ENCODE measurements at regions not wholly inside any gene's neighbourhood (a gene's known extent, or its start where the extent isn't known, plus 50 kb on each side); places are given as distances from the start of the nearest gene placed in this dataset.
"Not testable (repeated sequence)": the region's sequence is repeated elsewhere in the genome, so short reads cannot be mapped to it uniquely, and the experiment has no call there.

DNA sequence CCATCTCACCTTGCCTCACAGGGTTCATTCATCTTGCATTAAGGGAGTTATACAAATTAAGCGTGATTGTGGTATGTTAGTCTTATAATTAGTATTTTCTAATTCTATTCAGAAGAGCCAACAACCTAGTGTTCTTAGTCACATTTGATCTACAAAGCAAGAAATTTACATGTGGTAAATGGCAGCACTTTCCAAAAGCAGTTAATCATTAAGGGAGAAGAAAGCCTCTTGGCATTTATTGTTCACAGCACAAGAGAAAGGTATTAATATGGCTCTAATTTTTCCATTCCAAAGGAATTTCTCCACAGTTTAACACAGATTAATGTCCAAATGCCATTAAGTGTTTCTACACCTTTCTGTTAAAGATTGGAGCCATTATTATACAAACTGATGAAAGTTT is 1077.1 kb downstream of the ZPLD1 start:
- no peak overlapping the region for H3K4me3 Mint-ChIP-seq
- no peaks in the 10 kb centered on the region for H3K9me3 Mint-ChIP-seq
- no peaks in the 10 kb centered on the region for H3K4me1 Mint-ChIP-seq
- H3K27me3 Mint-ChIP-seq = no peaks in the 10 kb centered on the region
- no peak overlapping the region for H3K27ac Mint-ChIP-seq
- DNase-seq = no peak
- H3K36me3 Mint-ChIP-seq = no peaks in the 10 kb centered on the region

- no peaks in the 10 kb centered on the region for H3K4me1 Mint-ChIP-seq
- no peak overlapping the region for H3K4me3 Mint-ChIP-seq
- no peak overlapping the region for H3K27ac Mint-ChIP-seq
- H3K9me3 Mint-ChIP-seq = peaks cover 4% of the 10 kb centered on the region
- H3K36me3 Mint-ChIP-seq = no peaks in the 10 kb centered on the region
- no peaks in the 10 kb centered on the region for H3K27me3 Mint-ChIP-seq
- DNase-seq = no peak
These were observed 1077.8 kb downstream of the ZPLD1 start for GRCh38 chr3:103512595-103512994.

DNA sequence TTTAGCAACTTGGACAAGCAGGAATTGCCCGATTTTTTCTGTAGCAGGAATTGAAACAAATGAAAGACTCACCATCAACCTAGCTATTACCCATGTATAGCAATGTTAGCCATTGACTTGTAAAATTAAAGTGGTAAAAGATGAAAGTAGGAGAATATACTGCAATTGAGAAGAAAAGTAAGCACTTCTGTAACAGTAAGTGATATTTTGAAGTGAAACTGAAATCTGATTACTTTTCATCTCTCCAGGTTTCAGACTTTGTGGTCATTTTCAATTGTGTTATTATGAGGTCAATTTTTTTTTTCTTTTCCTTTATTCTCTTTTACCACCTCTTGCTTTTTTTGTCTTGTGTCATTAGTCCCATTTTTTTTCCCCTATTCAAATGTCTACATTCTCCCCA is 1078.2 kb downstream of the ZPLD1 start:
- Mint-ChIP-seq H3K4me3 (no peak overlapping the region), H3K4me1 (no peaks in the 10 kb centered on the region), H3K27ac (no peak overlapping the region), H3K9me3 (peaks cover 7% of the 10 kb centered on the region), H3K36me3 (no peaks in the 10 kb centered on the region), H3K27me3 (no peaks in the 10 kb centered on the region)
- DNase-seq = no peak

GRCh38 chr3:103515116-103515515 is 1080.3 kb downstream of the ZPLD1 start:
- DNase-seq = no peak
- no peak overlapping the region for H3K4me3 Mint-ChIP-seq
- no peak overlapping the region for H3K27ac Mint-ChIP-seq
- no peaks in the 10 kb centered on the region for H3K36me3 Mint-ChIP-seq
- H3K9me3 Mint-ChIP-seq = peaks cover 9% of the 10 kb centered on the region
- no peaks in the 10 kb centered on the region for H3K27me3 Mint-ChIP-seq
- no peaks in the 10 kb centered on the region for H3K4me1 Mint-ChIP-seq

DNA sequence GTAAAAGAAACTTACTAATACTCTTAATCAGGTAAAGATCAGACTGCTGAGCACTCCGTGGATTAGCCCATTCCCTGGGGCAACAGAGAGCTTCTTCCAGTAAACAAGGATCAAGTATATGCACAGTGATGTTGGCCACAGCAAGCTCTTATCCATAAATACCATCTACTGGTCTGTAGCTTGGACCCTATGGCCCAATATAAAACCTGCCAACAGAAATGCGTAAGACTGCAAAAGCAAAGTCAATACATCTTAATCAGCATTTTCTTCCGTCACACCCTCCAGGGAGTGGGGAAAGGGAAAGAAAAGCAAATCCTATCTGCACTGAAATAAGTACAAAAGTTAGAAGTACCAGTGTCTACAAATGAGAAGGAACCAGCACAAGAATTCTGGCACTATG is 1082.1 kb downstream of the ZPLD1 start:
- H3K36me3 Mint-ChIP-seq = no peaks in the 10 kb centered on the region
- peaks cover 15% of the 10 kb centered on the region for H3K9me3 Mint-ChIP-seq
- DNase-seq = no peak
- H3K27me3 Mint-ChIP-seq = no peaks in the 10 kb centered on the region
- H3K27ac Mint-ChIP-seq = no peak overlapping the region
- no peak overlapping the region for H3K4me3 Mint-ChIP-seq
- H3K4me1 Mint-ChIP-seq = no peaks in the 10 kb centered on the region

GRCh38 chr3:103531327-103531726 is 1096.5 kb downstream of the ZPLD1 start:
- H3K9me3 Mint-ChIP-seq, H3K27ac Mint-ChIP-seq, H3K4me1 Mint-ChIP-seq, H3K36me3 Mint-ChIP-seq, H3K4me3 Mint-ChIP-seq, DNase-seq, H3K27me3 Mint-ChIP-seq: not testable (repeated sequence)

DNA sequence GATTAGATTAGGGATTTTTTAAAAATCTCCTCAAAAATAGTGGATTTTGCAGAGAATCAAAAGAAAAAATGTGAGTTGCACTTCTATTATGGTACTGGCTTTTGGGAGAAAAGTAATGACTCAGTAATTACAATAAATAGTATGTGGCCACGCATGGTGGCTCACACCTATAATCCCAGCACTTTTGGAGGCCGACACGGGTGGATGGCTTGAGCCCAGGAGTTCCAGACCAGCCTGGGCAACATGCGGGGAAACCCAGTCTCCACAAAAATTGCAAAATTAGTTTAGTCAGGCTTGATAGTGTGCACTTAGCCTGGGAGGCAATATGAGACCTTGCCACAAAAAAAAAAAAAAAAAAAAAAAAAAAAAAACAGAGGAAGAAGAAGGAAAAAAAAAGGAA is 1098.2 kb downstream of the ZPLD1 start:
- DNase-seq = no peak
- Mint-ChIP-seq H3K27ac (no peak overlapping the region), H3K27me3 (no peaks in the 10 kb centered on the region), H3K4me1 (no peaks in the 10 kb centered on the region), H3K9me3 (no peaks in the 10 kb centered on the region), H3K36me3 (no peaks in the 10 kb centered on the region), H3K4me3 (no peak overlapping the region)

DNA sequence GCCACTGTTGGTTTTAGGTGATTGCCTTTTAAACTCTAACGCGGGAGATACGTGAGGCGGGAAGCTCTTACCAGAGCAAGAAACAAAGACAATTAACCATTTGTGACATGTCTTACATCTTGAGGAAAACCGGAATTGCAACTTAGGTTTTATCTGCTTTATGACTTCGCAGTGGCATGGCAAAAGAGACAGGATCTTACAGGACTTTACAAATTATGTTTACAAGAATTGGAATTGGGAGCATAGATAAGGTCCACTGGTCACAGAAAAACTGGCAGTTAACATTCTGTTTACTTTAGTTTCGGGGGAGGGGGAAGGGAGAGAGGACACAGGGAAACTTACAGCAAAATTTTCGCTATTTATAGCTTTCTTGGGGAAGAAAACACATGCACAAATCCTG is 1119.6 kb downstream of the ZPLD1 start:
- Mint-ChIP-seq H3K4me1 (no peaks in the 10 kb centered on the region), H3K36me3 (no peaks in the 10 kb centered on the region), H3K9me3 (peaks cover 4% of the 10 kb centered on the region), H3K4me3 (no peak overlapping the region), H3K27ac (no peak overlapping the region), H3K27me3 (no peaks in the 10 kb centered on the region)
- no peak for DNase-seq

- H3K4me1 Mint-ChIP-seq, H3K27me3 Mint-ChIP-seq, DNase-seq, H3K9me3 Mint-ChIP-seq, H3K27ac Mint-ChIP-seq, H3K36me3 Mint-ChIP-seq, H3K4me3 Mint-ChIP-seq: not testable (repeated sequence)
These were observed 1129.3 kb downstream of the ZPLD1 start for GRCh38 chr3:103564116-103564515.

GRCh38 chr3:103585809-103586208 is 1151.0 kb downstream of the ZPLD1 start:
- no peaks in the 10 kb centered on the region for H3K4me1 Mint-ChIP-seq
- H3K9me3 Mint-ChIP-seq = no peaks in the 10 kb centered on the region
- H3K27ac Mint-ChIP-seq = no peak overlapping the region
- H3K4me3 Mint-ChIP-seq = no peak overlapping the region
- no peaks in the 10 kb centered on the region for H3K36me3 Mint-ChIP-seq
- no peak for DNase-seq
- no peaks in the 10 kb centered on the region for H3K27me3 Mint-ChIP-seq

- Mint-ChIP-seq H3K27me3 (no peaks in the 10 kb centered on the region), H3K27ac (no peak overlapping the region), H3K4me3 (no peak overlapping the region), H3K36me3 (no peaks in the 10 kb centered on the region), H3K4me1 (no peaks in the 10 kb centered on the region), H3K9me3 (peaks cover 1% of the 10 kb centered on the region)
- DNase-seq = no peak
These were observed 1155.0 kb downstream of the ZPLD1 start for GRCh38 chr3:103589770-103590169.

DNA sequence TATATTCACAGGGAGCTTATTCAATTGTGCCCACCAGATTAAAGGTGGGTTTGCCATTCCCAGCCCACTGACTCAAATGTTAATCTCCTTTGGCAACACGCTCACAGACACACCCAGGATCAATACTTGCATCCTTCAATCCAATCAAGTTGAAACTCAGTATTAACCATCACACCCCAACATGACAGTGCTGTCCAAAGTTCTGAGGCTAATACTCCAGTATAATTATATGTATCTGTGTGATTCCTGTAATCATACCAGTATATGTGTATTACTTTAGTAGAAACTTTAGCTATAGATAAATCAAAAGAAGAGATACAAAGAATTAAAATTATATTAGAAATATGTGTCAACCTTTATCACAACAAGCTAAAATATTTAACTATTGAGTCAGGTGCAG is 1166.0 kb downstream of the ZPLD1 start:
- H3K27me3 Mint-ChIP-seq = no peaks in the 10 kb centered on the region
- DNase-seq = no peak
- no peaks in the 10 kb centered on the region for H3K36me3 Mint-ChIP-seq
- H3K9me3 Mint-ChIP-seq = peaks cover 2% of the 10 kb centered on the region
- no peak overlapping the region for H3K27ac Mint-ChIP-seq
- H3K4me1 Mint-ChIP-seq = no peaks in the 10 kb centered on the region
- H3K4me3 Mint-ChIP-seq = no peak overlapping the region

DNA sequence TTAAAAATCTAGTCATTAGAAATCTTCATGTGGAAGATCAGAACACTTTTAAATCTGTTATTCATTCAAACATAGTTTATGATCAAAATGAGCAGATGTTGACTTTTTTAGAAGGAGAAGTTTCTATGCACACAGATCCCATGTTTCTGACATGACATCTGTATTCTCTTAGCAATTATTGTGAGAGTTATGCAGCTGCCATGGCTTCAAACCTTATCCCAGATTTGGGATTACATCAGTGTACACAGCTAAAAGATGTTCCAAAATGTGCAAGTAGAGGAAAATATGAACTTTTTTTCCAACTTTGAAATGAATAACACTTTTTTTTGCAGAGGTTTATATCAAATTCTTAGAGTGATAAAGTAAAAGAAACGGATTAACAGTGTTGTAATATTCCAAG is 1166.9 kb downstream of the ZPLD1 start:
- DNase-seq = no peak
- Mint-ChIP-seq H3K27ac (no peak overlapping the region), H3K36me3 (no peaks in the 10 kb centered on the region), H3K4me3 (no peak overlapping the region), H3K4me1 (no peaks in the 10 kb centered on the region), H3K27me3 (no peaks in the 10 kb centered on the region), H3K9me3 (peaks cover 3% of the 10 kb centered on the region)

- Mint-ChIP-seq H3K4me1 (no peaks in the 10 kb centered on the region), H3K27ac (no peak overlapping the region), H3K9me3 (peaks cover 3% of the 10 kb centered on the region), H3K36me3 (no peaks in the 10 kb centered on the region), H3K27me3 (no peaks in the 10 kb centered on the region), H3K4me3 (no peak overlapping the region)
- no peak for DNase-seq
These were observed 1174.7 kb downstream of the ZPLD1 start for GRCh38 chr3:103609472-103609871.

DNA sequence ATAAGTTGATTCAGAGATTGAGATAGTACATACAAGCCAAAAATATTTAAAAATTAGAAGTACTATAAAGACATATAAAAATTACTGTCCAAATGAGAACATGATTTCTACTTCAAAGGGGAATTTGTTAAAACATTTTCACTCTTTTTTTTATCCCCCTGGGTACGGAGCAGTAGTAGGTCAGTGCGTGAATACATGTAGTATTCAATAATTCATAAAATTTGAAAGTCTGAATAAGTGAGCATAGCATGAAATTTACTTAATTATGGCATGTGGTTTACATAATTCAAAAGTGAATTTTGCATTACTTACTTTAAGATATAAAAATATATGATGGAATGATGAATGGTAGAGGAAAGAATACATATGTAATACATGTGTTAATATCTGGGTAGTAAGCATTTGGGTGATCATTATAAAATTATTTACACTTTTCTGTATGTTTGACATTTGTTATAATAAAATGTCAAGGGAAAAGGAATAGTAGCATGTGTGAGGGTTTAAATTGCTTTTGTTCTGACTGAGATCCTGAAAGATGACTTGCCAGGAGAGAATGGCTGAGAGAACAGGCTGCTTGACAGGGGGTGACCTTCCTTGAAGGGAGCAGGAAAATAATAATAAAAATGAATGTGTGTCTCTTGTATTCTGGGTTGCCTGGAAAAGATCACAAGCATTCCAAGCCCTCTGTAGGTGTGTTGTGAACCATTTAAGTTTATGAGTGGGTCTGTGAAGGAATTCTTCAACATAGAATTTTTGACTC is 1178.8 kb downstream of the ZPLD1 start:
- H3K27ac Mint-ChIP-seq = no peak overlapping the region
- H3K9me3 Mint-ChIP-seq = no peaks in the 10 kb centered on the region
- no peak overlapping the region for H3K4me3 Mint-ChIP-seq
- H3K36me3 Mint-ChIP-seq = no peaks in the 10 kb centered on the region
- no peaks in the 10 kb centered on the region for H3K27me3 Mint-ChIP-seq
- DNase-seq = no peak
- H3K4me1 Mint-ChIP-seq = no peaks in the 10 kb centered on the region

GRCh38 chr3:103614719-103615118 is 1179.9 kb downstream of the ZPLD1 start:
- no peaks in the 10 kb centered on the region for H3K9me3 Mint-ChIP-seq
- H3K27ac Mint-ChIP-seq = no peak overlapping the region
- H3K36me3 Mint-ChIP-seq = no peaks in the 10 kb centered on the region
- DNase-seq = no peak
- H3K4me3 Mint-ChIP-seq = no peak overlapping the region
- no peaks in the 10 kb centered on the region for H3K4me1 Mint-ChIP-seq
- H3K27me3 Mint-ChIP-seq = no peaks in the 10 kb centered on the region

All from activated naive CD8-positive, alpha-beta T cell treated with anti-CD3 and anti-CD28 coated beads for 36 hours (primary cell).